ENCODE measurements at regions not wholly inside any gene's neighbourhood (a gene's known extent, or its start where the extent isn't known, plus 50 kb on each side); places are given as distances from the start of the nearest gene placed in this dataset.

GRCh38 chr1:178621822-178622221 is 103.2 kb upstream of the RALGPS2 start:
- Mint-ChIP-seq H3K4me3 (no peak overlapping the region), H3K4me1 (peaks cover 2% of the 10 kb centered on the region; the same call in 1 of the 3 replicates), H3K27ac (no peak overlapping the region), H3K36me3 (ENCODE audit: low read depth) (no peaks in the 10 kb centered on the region), H3K27me3 (ENCODE audit: insufficient read depth, low read depth, poor library complexity) (no peaks in the 10 kb centered on the region), H3K9me3 (peaks cover 4% of the 10 kb centered on the region; the same call in 2 of the 3 replicates)
- H2AFZ ChIP-seq: 0 out of 2 replicates have a peak overlapping the region, but pooled peaks have one; percentile 23
- H3K4me3 ChIP-seq: no peak overlapping the region
- H3K4me2 ChIP-seq: no peak overlapping the region
- no peak for DNase-seq (ENCODE audit: low spot score)
- H3K79me2 ChIP-seq (replicated peaks; ENCODE audit: insufficient read depth): no peaks in the 10 kb centered on the region
- H3K4me1 ChIP-seq (ENCODE audit: insufficient read depth): no peaks in the 10 kb centered on the region
- no peaks in the 10 kb centered on the region for H3K36me3 ChIP-seq (ENCODE audit: insufficient read depth)
- no peak for ATAC-seq
- no peak for TF ChIP-seq CTCF (conservative IDR thresholded peaks at IDR 0.05; ENCODE audit: low read depth in 2 of 2)
- TF ChIP-seq EZH2phosphoT487 (IDR thresholded peaks at IDR 0.05; ENCODE audit: unreplicated experiment): no peak
- TF ChIP-seq CREB1 (CRISPR knock-in tag; IDR thresholded peaks at IDR 0.05; ENCODE audit: low read depth): no peak
- TF ChIP-seq STAT1 (IDR thresholded peaks at IDR 0.05; ENCODE audit: unreplicated experiment): no peak
- TF ChIP-seq POLR2AphosphoS5 (IDR thresholded peaks at IDR 0.05; ENCODE audit: low read depth): no peak
- no peak for TF ChIP-seq ZNF114 (CRISPR knock-in tag; IDR thresholded peaks at IDR 0.05)
- TF ChIP-seq ZNF331 (CRISPR knock-in tag; IDR thresholded peaks at IDR 0.05; ENCODE audit: low read depth): no peak
- no peak overlapping the region for H3K27ac ChIP-seq (ENCODE audit: low read depth)
- no peaks in the 10 kb centered on the region for H3K9me2 ChIP-seq (ENCODE audit: insufficient read depth)
- H3K27me3 ChIP-seq (ENCODE audit: insufficient read depth): no peaks in the 10 kb centered on the region
- no peaks in the 10 kb centered on the region for H3F3A ChIP-seq (replicated peaks; ENCODE audit: low read depth)
- no peaks in the 10 kb centered on the region for H4K20me1 ChIP-seq (replicated peaks; ENCODE audit: insufficient read depth)

DNA sequence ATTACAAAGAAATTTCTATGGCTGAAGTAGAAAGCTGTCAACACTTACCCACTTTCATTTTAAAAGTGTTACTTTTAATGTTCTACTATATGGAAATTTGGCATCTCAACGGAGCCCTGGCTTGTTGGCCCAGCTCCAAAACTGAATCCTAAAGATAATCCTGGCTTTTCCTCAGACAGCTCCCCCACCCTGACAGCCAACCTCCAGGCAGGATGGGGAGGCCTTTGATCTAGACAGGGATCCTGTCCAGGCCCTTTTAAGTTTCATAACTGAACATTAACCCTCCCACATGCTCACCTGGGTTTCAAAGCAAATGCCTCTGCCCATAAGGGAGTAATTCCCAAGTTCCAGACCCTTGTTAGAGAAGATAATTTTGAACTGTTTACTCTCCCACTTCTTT is 99.3 kb upstream of the RALGPS2 start:
- no peaks in the 10 kb centered on the region for H3K36me3 ChIP-seq (ENCODE audit: insufficient read depth)
- H3K27ac ChIP-seq (ENCODE audit: low read depth): no peak overlapping the region
- Mint-ChIP-seq H3K4me1 (peaks cover 5% of the 10 kb centered on the region; the same call in 2 of the 3 replicates), H3K27me3 (ENCODE audit: insufficient read depth, low read depth, poor library complexity) (no peaks in the 10 kb centered on the region), H3K4me3 (no peak overlapping the region), H3K36me3 (ENCODE audit: low read depth) (no peaks in the 10 kb centered on the region), H3K9me3 (no peaks in the 10 kb centered on the region), H3K27ac (no peak overlapping the region)
- H3F3A ChIP-seq (replicated peaks; ENCODE audit: low read depth): no peaks in the 10 kb centered on the region
- H3K9me2 ChIP-seq (ENCODE audit: insufficient read depth): no peaks in the 10 kb centered on the region
- H3K79me2 ChIP-seq (replicated peaks; ENCODE audit: insufficient read depth): no peaks in the 10 kb centered on the region
- H3K4me2 ChIP-seq: no peak overlapping the region
- ATAC-seq (no peak), DNase-seq (ENCODE audit: low spot score) (no peak)
- no peak overlapping the region for H3K4me3 ChIP-seq
- H3K27me3 ChIP-seq (ENCODE audit: insufficient read depth): no peaks in the 10 kb centered on the region
- H2AFZ ChIP-seq: no peak overlapping the region
- H4K20me1 ChIP-seq (replicated peaks; ENCODE audit: insufficient read depth): no peaks in the 10 kb centered on the region
- H3K4me1 ChIP-seq (ENCODE audit: insufficient read depth): no peaks in the 10 kb centered on the region
- TF ChIP-seq EZH2phosphoT487 (IDR thresholded peaks at IDR 0.05; ENCODE audit: unreplicated experiment) (no peak), NANOG (IDR thresholded peaks at IDR 0.05; ENCODE audit: borderline replicate concordance) (no peak), STAT1 (IDR thresholded peaks at IDR 0.05; ENCODE audit: unreplicated experiment) (no peak), EZH2 (IDR thresholded peaks at IDR 0.05; ENCODE audit: low read depth, unreplicated experiment) (no peak), REST (IDR thresholded peaks at IDR 0.05; ENCODE audit: unreplicated experiment) (no peak), ZNF331 (CRISPR knock-in tag; IDR thresholded peaks at IDR 0.05; ENCODE audit: low read depth) (no peak)
- TF ChIP-seq, protein P1, sequence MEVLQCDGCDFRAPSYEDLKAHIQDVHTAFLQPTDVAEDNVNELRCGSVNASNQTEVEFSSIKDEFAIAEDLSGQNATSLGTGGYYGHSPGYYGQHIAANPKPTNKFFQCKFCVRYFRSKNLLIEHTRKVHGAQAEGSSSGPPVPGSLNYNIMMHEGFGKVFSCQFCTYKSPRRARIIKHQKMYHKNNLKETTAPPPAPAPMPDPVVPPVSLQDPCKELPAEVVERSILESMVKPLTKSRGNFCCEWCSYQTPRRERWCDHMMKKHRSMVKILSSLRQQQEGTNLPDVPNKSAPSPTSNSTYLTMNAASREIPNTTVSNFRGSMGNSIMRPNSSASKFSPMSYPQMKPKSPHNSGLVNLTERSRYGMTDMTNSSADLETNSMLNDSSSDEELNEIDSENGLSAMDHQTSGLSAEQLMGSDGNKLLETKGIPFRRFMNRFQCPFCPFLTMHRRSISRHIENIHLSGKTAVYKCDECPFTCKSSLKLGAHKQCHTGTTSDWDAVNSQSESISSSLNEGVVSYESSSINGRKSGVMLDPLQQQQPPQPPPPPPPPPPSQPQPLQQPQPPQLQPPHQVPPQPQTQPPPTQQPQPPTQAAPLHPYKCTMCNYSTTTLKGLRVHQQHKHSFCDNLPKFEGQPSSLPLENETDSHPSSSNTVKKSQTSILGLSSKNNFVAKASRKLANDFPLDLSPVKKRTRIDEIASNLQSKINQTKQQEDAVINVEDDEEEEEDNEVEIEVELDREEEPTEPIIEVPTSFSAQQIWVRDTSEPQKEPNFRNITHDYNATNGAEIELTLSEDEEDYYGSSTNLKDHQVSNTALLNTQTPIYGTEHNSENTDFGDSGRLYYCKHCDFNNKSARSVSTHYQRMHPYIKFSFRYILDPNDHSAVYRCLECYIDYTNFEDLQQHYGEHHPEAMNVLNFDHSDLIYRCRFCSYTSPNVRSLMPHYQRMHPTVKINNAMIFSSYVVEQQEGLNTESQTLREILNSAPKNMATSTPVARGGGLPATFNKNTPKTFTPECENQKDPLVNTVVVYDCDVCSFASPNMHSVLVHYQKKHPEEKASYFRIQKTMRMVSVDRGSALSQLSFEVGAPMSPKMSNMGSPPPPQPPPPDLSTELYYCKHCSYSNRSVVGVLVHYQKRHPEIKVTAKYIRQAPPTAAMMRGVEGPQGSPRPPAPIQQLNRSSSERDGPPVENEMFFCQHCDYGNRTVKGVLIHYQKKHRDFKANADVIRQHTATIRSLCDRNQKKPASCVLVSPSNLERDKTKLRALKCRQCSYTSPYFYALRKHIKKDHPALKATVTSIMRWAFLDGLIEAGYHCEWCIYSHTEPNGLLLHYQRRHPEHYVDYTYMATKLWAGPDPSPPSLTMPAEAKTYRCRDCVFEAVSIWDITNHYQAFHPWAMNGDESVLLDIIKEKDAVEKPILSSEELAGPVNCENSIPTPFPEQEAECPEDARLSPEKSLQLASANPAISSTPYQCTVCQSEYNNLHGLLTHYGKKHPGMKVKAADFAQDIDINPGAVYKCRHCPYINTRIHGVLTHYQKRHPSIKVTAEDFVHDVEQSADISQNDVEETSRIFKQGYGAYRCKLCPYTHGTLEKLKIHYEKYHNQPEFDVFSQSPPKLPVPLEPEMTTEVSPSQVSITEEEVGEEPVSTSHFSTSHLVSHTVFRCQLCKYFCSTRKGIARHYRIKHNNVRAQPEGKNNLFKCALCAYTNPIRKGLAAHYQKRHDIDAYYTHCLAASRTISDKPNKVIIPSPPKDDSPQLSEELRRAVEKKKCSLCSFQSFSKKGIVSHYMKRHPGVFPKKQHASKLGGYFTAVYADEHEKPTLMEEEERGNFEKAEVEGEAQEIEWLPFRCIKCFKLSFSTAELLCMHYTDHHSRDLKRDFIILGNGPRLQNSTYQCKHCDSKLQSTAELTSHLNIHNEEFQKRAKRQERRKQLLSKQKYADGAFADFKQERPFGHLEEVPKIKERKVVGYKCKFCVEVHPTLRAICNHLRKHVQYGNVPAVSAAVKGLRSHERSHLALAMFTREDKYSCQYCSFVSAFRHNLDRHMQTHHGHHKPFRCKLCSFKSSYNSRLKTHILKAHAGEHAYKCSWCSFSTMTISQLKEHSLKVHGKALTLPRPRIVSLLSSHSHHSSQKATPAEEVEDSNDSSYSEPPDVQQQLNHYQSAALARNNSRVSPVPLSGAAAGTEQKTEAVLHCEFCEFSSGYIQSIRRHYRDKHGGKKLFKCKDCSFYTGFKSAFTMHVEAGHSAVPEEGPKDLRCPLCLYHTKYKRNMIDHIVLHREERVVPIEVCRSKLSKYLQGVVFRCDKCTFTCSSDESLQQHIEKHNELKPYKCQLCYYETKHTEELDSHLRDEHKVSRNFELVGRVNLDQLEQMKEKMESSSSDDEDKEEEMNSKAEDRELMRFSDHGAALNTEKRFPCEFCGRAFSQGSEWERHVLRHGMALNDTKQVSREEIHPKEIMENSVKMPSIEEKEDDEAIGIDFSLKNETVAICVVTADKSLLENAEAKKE (CRISPR knock-in tag; IDR thresholded peaks at IDR 0.05): no peak
